GM12875 (cell line): ENCODE measurements at regions not wholly inside any gene's neighbourhood (a gene's known extent, or its start where the extent isn't known, plus 50 kb on each side); places are given as distances from the start of the nearest gene placed in this dataset.

Experiments
- H3K4me3 ChIP-seq: one replicate; pipeline ENCODE4 v1.5.1; 2011; ENCODE audit warnings: low read depth, low read length, control low read depth
- TF ChIP-seq, protein P1 (sequence below): IDR thresholded peaks from 2 replicates; pipeline ENCODE4 v1.5.1; 2011; ENCODE audit warnings: low read depth, mild to moderate bottlenecking, control low read depth, inconsistent platforms, low read length, moderate library complexity, borderline replicate concordance; ENCODE audit not compliant: insufficient read depth

DNA sequence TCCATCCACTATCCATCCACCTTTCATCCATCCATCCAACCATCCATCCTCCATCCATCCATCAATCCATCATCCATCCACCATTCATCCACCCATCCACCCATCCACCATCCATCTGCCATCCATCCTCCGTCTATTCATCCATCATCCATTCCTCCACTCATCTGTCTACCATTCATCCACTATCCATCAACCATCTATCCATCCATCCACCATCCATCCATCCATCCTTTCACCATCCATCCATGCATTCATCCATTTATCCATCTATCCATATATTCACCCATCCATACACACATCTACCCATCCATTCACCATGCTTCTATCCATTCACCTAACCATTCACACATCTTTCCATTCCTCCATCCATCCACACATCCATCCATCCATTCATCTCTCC is 207.0 kb upstream of the CDH4 start:
- TF ChIP-seq, protein P1, sequence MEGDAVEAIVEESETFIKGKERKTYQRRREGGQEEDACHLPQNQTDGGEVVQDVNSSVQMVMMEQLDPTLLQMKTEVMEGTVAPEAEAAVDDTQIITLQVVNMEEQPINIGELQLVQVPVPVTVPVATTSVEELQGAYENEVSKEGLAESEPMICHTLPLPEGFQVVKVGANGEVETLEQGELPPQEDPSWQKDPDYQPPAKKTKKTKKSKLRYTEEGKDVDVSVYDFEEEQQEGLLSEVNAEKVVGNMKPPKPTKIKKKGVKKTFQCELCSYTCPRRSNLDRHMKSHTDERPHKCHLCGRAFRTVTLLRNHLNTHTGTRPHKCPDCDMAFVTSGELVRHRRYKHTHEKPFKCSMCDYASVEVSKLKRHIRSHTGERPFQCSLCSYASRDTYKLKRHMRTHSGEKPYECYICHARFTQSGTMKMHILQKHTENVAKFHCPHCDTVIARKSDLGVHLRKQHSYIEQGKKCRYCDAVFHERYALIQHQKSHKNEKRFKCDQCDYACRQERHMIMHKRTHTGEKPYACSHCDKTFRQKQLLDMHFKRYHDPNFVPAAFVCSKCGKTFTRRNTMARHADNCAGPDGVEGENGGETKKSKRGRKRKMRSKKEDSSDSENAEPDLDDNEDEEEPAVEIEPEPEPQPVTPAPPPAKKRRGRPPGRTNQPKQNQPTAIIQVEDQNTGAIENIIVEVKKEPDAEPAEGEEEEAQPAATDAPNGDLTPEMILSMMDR: no peak
- H3K4me3 ChIP-seq: no peak overlapping the region

DNA sequence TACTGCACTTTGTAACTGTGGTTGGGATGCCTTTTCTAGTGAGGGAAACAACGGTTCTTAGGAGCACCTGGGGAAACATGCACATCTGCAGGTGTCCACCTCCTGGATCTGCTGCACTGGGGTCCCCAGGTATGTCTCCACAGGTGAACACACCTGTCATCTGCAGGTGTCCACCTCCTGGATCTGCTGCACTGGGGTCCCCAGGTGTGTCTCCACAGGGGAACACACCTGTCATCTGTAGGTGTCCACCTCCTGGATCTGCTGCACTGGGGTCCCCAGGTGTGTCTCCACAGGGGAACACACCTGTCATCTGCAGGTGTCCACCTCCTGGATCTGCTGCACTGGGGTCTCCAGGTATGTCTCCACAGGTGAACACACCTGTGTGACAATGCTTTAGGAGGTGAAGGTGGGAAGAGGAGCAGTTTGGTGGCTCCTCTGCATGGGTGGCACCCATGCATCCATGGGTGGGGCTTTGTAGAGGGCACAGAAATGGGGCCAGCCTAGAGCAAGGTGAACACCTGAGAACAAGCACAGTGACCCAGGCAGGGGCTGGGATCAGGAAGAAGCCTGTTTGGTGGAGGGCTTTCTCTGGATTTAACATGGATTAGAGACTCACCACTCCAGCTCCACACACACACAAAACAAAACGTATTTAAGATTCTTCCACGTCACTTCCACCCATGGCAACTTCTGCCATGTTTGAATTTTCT is 206.0 kb upstream of the CDH4 start:
- no peak overlapping the region for H3K4me3 ChIP-seq
- TF ChIP-seq, protein P1: no peak

DNA sequence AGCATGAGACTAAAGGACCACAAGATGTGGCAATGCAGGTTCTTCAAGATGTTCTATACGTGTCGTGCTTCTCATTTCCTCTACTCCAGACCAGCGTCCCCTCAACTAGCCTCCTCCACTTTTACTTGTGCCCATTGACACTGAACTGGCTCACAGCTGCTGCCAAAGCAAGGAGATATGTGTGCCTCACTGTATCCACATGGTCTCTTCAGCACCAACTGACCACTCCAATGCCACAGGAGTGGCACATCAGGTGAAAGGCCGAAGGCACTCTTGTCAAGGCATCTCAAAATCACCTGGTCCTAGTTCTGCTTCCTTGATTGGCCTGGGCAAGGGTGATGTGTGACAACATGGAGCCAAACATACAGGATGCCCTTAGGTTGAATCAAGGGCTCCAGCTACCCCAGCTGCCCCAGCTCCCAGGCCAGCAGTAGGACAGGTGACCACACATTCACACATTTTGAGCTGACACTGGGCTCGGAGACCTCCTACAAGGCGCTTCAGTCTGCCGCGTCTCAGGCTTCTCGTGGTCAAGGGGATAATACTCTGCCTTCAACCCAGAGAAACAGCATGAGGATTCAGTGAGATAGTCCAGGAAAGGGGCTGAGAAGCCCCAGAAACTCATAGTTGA is 205.2 kb upstream of the CDH4 start:
- H3K4me3 ChIP-seq: no peak overlapping the region

DNA sequence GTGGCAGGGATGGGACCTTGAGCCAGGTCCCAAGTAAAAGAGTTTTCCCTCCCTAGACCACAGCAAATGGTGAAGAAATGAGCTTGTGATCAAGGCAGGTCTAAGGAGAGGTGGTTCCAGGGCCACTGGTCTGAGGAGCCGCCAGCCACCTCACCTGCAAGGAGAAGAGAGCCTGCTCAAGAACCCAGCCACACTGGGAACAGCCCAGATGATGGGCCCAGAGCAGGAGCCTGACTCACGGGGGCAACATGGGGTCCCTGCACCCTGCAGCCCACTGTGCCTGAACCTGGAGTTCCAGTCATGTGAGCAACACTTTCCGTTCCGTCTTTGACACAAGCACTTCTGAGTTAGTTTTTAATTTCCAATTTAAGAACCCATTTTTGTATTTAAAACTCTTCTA is 204.5 kb upstream of the CDH4 start:
- TF ChIP-seq, protein P1: no peak
- H3K4me3 ChIP-seq: no peak overlapping the region

More for the DNA sequence above, 205.2 kb upstream of the CDH4 start:
- TF ChIP-seq, protein P1: no peak

DNA sequence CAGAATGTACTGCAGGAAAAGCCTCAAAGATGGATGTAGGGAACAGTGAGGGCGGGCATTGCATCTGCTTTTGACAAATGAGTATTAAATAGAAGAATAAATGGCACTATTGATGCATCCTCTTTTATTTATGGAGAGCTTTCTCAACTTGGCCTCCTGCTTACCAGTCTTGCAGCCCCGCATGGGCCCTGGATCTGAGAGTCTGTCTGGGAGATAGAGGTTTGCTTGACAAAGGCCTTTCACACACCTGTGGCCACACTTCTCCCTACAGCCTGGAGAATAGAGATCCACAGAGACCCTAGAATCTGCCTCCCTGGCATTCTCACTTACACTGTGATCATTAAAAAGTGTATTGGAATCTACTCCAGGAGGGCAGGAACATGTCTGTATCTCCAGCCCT is 203.8 kb upstream of the CDH4 start:
- H3K4me3 ChIP-seq: no peak overlapping the region
- TF ChIP-seq, protein P1: no peak

DNA sequence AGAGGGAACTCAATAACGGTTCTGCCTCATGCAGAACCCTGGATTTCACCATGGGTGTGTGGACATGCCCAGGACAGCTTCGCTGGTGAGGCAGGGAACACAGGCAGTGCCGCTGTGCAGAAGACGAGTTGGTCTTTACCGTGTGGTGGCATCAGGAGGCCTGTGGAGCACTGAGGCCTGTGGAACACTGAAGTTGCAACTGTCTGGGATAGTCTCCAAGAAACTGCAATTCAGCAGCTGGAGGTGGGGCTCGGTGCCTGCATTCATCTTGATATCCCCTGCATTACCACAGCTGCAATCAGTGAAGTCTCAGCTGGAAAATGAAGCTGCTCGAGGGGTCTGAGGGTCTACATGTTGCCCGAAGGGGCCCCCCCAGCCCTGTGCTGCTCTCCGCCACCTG is 202.4 kb upstream of the CDH4 start:
- TF ChIP-seq, protein P1: no peak

DNA sequence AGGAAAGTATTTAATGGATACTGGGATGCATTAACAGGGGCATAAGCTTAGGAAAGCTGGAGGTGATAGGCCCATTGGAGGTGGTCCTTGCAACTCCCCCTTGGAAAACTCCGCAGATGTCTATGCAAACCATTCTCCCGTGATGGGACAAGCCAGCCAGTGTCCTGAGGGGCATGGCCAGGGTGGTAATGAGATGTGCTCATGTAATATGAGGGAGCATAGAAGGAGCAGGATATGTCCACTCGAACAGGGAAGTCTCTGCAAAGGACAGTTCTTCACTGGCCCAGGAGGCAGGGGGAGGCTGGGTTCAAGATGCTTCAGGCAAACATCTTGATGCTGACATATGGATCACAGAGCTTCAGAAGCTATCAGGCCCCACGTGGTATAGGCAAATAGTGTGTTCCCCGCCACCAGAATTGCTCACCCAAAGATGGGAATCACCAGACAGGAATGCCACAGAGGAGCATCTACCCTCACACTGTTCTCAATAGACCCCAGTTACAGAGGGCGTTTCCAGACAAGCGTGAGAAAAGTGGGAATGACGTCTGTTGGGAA is 201.6 kb upstream of the CDH4 start:
- H3K4me3 ChIP-seq: no peak overlapping the region
- TF ChIP-seq, protein P1: no peak

More for the DNA sequence above, 202.4 kb upstream of the CDH4 start:
- no peak overlapping the region for H3K4me3 ChIP-seq
